CD4-positive, alpha-beta T cell (primary cell): ENCODE measurements at regions not wholly inside any gene's neighbourhood (a gene's known extent, or its start where the extent isn't known, plus 50 kb on each side); places are given as distances from the start of the nearest gene placed in this dataset.

Source experiments
- ATAC-seq: fragments of 200-7000 bp; cut with Tn5 transposase; one replicate; pipeline ENCODE4 v1.10.0; 2022; ENCODE audit warnings: mild to moderate bottlenecking; ENCODE audit not compliant: poor library complexity
- CTCF ChIA-PET: fragments of 350-600 bp; sonication (Branson Sonifier 250); formaldehyde crosslinking; loops from one replicate; lab custom pipeline; 2021; ENCODE audit warnings: antibody characterized with exemption, inconsistent platforms; lab: Charles Lee
- POLR2A ChIA-PET: fragments of 350-600 bp; sonication (Branson Sonifier 250); formaldehyde crosslinking; loops from one replicate; lab custom pipeline; 2021; ENCODE audit warnings: antibody characterized with exemption, inconsistent platforms; lab: Charles Lee
- DNase-seq, 14 experiments: peaks; one replicate each; pipeline ENCODE4 v3.0.0-alpha.2; 2013 to 2020; ENCODE audit warnings: mixed read lengths in 2 of 14
- H3K27ac ChIP-seq, 2 donors: one replicate each; pipeline versions ENCODE4 v1.5.1 to v1.7.0; 2013; ENCODE audit warnings: low read length in 2 of 2, low read depth in 1 of 2, mild to moderate bottlenecking in 1 of 2
- H3K27me3 ChIP-seq, 2 experiments: 1 replicate in 1 of 2; 2 replicates in 1 of 2; pipeline versions ENCODE4 v1.6.1 to v1.7.0; 2013; ENCODE audit warnings: low read length in 2 of 2, control low read depth in 1 of 2, mild to moderate bottlenecking in 1 of 2, moderate library complexity in 1 of 2; ENCODE audit not compliant: insufficient read depth in 2 of 2, control insufficient read depth in 1 of 2
- H3K36me3 ChIP-seq: one replicate; pipeline ENCODE4 v1.6.1; 2013; ENCODE audit warnings: low read length, control low read depth; ENCODE audit not compliant: insufficient read depth
- H3K4me1 ChIP-seq: one replicate; pipeline ENCODE4 v1.6.1; 2013; ENCODE audit warnings: low read length, control low read depth; ENCODE audit not compliant: insufficient read depth
- H3K4me3 ChIP-seq: one replicate; pipeline ENCODE4 v1.5.1; 2013; ENCODE audit warnings: mild to moderate bottlenecking, low read length, moderate library complexity
- H3K9me3 ChIP-seq, 2 experiments: 1 replicate in 1 of 2; 2 replicates in 1 of 2; pipeline versions ENCODE4 v1.6.1 to v1.7.0; 2013; ENCODE audit warnings: low read length in 2 of 2, mild to moderate bottlenecking in 2 of 2, control low read depth in 1 of 2, moderate library complexity in 1 of 2; ENCODE audit not compliant: control insufficient read depth in 1 of 2, insufficient read depth in 1 of 2
- H3K27ac Mint-ChIP-seq: one replicate; pipeline ENCODE4 v1.8.0; 2020; ENCODE audit warnings: mixed read lengths
- H3K27me3 Mint-ChIP-seq: one replicate; pipeline ENCODE4 v1.8.0; 2021; ENCODE audit warnings: mixed read lengths
- H3K36me3 Mint-ChIP-seq: one replicate; pipeline ENCODE4 v1.8.0; 2021; ENCODE audit warnings: low read depth, mixed read lengths
- H3K4me1 Mint-ChIP-seq: one replicate; pipeline ENCODE4 v1.8.0; 2021; ENCODE audit warnings: low read depth, mixed read lengths
- H3K4me3 Mint-ChIP-seq: one replicate; pipeline ENCODE4 v1.8.0; 2020; ENCODE audit warnings: mild to moderate bottlenecking, mixed read lengths
- H3K9me3 Mint-ChIP-seq: one replicate; pipeline ENCODE4 v1.8.0; 2020; ENCODE audit warnings: mixed read lengths
- CTCF ChIP-seq: fragments of 200-600 bp; IDR thresholded peaks from one replicate; pipeline ENCODE4 v1.8.0; 2022; ENCODE audit warnings: antibody characterized with exemption, mild to moderate bottlenecking
- intact Hi-C, 2 experiments: fragments of 100-400 bp; cut with DNase I in 1 of 2; cut with micrococcal nuclease in 1 of 2; formaldehyde crosslinking; loops; one replicate each; pipeline versions ENCODE4 v1.15.1 to v1.9.0; 2023 to 2025; cut with DNase I, micrococcal nuclease

- POLR2A ChIA-PET: no interaction called here
- no peak overlapping the region for H3K4me3 Mint-ChIP-seq
- H3K27me3 ChIP-seq: no peaks in the 10 kb centered on the region
- no peaks in the 10 kb centered on the region for H3K36me3 Mint-ChIP-seq
- H3K27ac ChIP-seq: no peak overlapping the region
- DNase-seq (no peak), ATAC-seq (no peak)
- no peaks in the 10 kb centered on the region for H3K9me3 ChIP-seq
- no peaks in the 10 kb centered on the region for H3K36me3 ChIP-seq
- H3K27me3 Mint-ChIP-seq: no peaks in the 10 kb centered on the region
- H3K4me1 ChIP-seq: no peaks in the 10 kb centered on the region
- H3K27ac Mint-ChIP-seq: no peak overlapping the region
- TF ChIP-seq CTCF: no peak
- H3K4me3 ChIP-seq: no peak overlapping the region
- intact Hi-C loops: no loop called here
- CTCF ChIA-PET: no interaction called here
- no peaks in the 10 kb centered on the region for H3K9me3 Mint-ChIP-seq
- H3K4me1 Mint-ChIP-seq: no peaks in the 10 kb centered on the region
These were observed 257.2 kb upstream of the THUMPD2 start for GRCh38 chr2:40036241-40036640.

DNA sequence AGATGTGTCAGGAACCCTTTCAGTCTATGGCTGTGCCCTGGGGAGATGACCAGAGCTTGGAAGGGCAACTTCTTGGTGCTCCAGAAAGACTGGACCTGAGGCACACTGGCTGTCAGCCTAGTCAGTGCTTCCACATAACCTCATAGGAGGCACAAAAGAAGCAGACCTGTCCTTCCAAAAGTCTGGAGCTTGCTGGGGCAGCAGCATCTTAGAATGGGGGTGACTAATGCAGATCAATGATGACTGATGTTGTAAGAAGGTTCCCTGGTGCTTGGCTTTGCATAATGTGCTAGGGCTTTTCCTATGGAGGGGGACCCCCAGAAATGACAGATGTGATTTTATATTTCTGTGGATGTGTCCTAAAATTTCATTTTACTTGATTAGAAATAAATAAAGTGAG lies 255.7 kb upstream of the THUMPD2 start:
- H3K4me3 ChIP-seq: no peak overlapping the region
- intact Hi-C loops: no loop called here
- no peak overlapping the region for H3K27ac Mint-ChIP-seq
- no peaks in the 10 kb centered on the region for H3K36me3 ChIP-seq
- H3K27me3 Mint-ChIP-seq: no peaks in the 10 kb centered on the region
- H3K4me3 Mint-ChIP-seq: no peak overlapping the region
- ChIA-PET CTCF (no interaction called here), POLR2A (no interaction called here)
- no peaks in the 10 kb centered on the region for H3K4me1 Mint-ChIP-seq
- H3K9me3 Mint-ChIP-seq: no peaks in the 10 kb centered on the region
- TF ChIP-seq CTCF: no peak
- no peak for DNase-seq
- H3K4me1 ChIP-seq: no peaks in the 10 kb centered on the region
- no peaks in the 10 kb centered on the region for H3K36me3 Mint-ChIP-seq
- ATAC-seq: no peak
- H3K9me3 ChIP-seq: no peaks in the 10 kb centered on the region
- no peak overlapping the region for H3K27ac ChIP-seq
- H3K27me3 ChIP-seq: no peaks in the 10 kb centered on the region

- Histone ChIP-seq H3K4me1 (no peaks in the 10 kb centered on the region), H3K27ac (no peak overlapping the region), H3K9me3 (no peaks in the 10 kb centered on the region), H3K27me3 (no peaks in the 10 kb centered on the region), H3K4me3 (no peak overlapping the region), H3K36me3 (no peaks in the 10 kb centered on the region)
- Mint-ChIP-seq H3K36me3 (no peaks in the 10 kb centered on the region), H3K27ac (no peak overlapping the region), H3K9me3 (no peaks in the 10 kb centered on the region), H3K4me3 (no peak overlapping the region), H3K27me3 (no peaks in the 10 kb centered on the region), H3K4me1 (no peaks in the 10 kb centered on the region)
- DNase-seq (no peak), ATAC-seq (no peak)
- no peak for TF ChIP-seq CTCF
- intact Hi-C loops: no loop called here
- ChIA-PET POLR2A (no interaction called here), CTCF (no interaction called here)
These were observed 255.1 kb upstream of the THUMPD2 start for GRCh38 chr2:40034198-40034597.
